ENCODE measurements at regions not wholly inside any gene's neighbourhood (a gene's known extent, or its start where the extent isn't known, plus 50 kb on each side); places are given as distances from the start of the nearest gene placed in this dataset.

GRCh38 chr7:45240273-45240771 lies 82.7 kb downstream of the RAMP3 start:
- Histone ChIP-seq H3K79me2 (replicated peaks; ENCODE audit: insufficient read depth) (no peaks in the 10 kb centered on the region), H3K27ac (ENCODE audit: low read depth) (no peak overlapping the region), H2AFZ (no peak overlapping the region), H3F3A (replicated peaks; ENCODE audit: low read depth) (no peaks in the 10 kb centered on the region), H3K36me3 (ENCODE audit: insufficient read depth) (no peaks in the 10 kb centered on the region), H3K9me2 (ENCODE audit: insufficient read depth) (no peaks in the 10 kb centered on the region), H3K27me3 (ENCODE audit: insufficient read depth) (no peaks in the 10 kb centered on the region), H4K20me1 (replicated peaks; ENCODE audit: insufficient read depth) (no peaks in the 10 kb centered on the region), H3K4me1 (ENCODE audit: insufficient read depth) (no peaks in the 10 kb centered on the region), H3K4me2 (no peak overlapping the region), H3K4me3 (no peak overlapping the region)
- no peak overlapping the region for H3K27ac Mint-ChIP-seq
- no peaks in the 10 kb centered on the region for H3K9me3 Mint-ChIP-seq
- TF ChIP-seq CTCF (conservative IDR thresholded peaks at IDR 0.05; ENCODE audit: low read depth in 2 of 2): no peak
- no peak for TF ChIP-seq ETS1 (IDR thresholded peaks at IDR 0.05)
- TF ChIP-seq NANOG (IDR thresholded peaks at IDR 0.05; ENCODE audit: borderline replicate concordance): no peak
- TF ChIP-seq ZNF462 (CRISPR knock-in tag; IDR thresholded peaks at IDR 0.05): no peak
- TF ChIP-seq STAT1 (IDR thresholded peaks at IDR 0.05; ENCODE audit: unreplicated experiment): no peak
- TF ChIP-seq ZNF331 (CRISPR knock-in tag; IDR thresholded peaks at IDR 0.05; ENCODE audit: low read depth): no peak
- no peak for TF ChIP-seq EZH2phosphoT487 (IDR thresholded peaks at IDR 0.05; ENCODE audit: unreplicated experiment)
- TF ChIP-seq REST (IDR thresholded peaks at IDR 0.05; ENCODE audit: unreplicated experiment): no peak
- TF ChIP-seq POLR2AphosphoS5 (IDR thresholded peaks at IDR 0.05; ENCODE audit: low read depth): no peak
- TF ChIP-seq EZH2 (IDR thresholded peaks at IDR 0.05; ENCODE audit: low read depth, unreplicated experiment): no peak
- TF ChIP-seq CREB1 (CRISPR knock-in tag; IDR thresholded peaks at IDR 0.05; ENCODE audit: low read depth): no peak
- TF ChIP-seq ZNF114 (CRISPR knock-in tag; IDR thresholded peaks at IDR 0.05): no peak
- TF ChIP-seq JUNB (IDR thresholded peaks at IDR 0.05; ENCODE audit: unreplicated experiment): no peak
- no peak for ATAC-seq
- H3K27me3 Mint-ChIP-seq (ENCODE audit: insufficient read depth, low read depth, poor library complexity): no peaks in the 10 kb centered on the region
- no peaks in the 10 kb centered on the region; the same call in 1 of the 3 replicates for H3K4me1 Mint-ChIP-seq
- DNase-seq (ENCODE audit: low spot score): no peak
- H3K4me3 Mint-ChIP-seq: no peak overlapping the region
- H3K36me3 Mint-ChIP-seq (ENCODE audit: low read depth): no peaks in the 10 kb centered on the region

Measured in GM23338 (cell line).